H9 (cell line): ENCODE measurements at regions not wholly inside any gene's neighbourhood (a gene's known extent, or its start where the extent isn't known, plus 50 kb on each side); places are given as distances from the start of the nearest gene placed in this dataset.

ENCODE experiments used
- DNase-seq: peaks from one replicate; pipeline ENCODE4 v3.0.0-alpha.2; 2017
- H2AFZ ChIP-seq: one replicate; pipeline ENCODE4 v1.6.1; 2013; ENCODE audit warnings: mild to moderate bottlenecking, low read length, control low read depth, moderate library complexity
- H2AK5ac ChIP-seq: 2 replicates; pipeline ENCODE4 v1.6.1; 2013; ENCODE audit warnings: low read length, control low read depth, mixed read lengths; ENCODE audit not compliant: insufficient read length
- H2BK120ac ChIP-seq: one replicate; pipeline ENCODE4 v1.6.1; 2013; ENCODE audit warnings: low read depth, mild to moderate bottlenecking, low read length, control low read depth, inconsistent platforms; ENCODE audit not compliant: poor library complexity, severe bottlenecking
- H2BK12ac ChIP-seq: 2 replicates; pipeline ENCODE4 v1.6.1; 2013; ENCODE audit warnings: low read length, control low read depth, mixed read lengths, low read depth; ENCODE audit not compliant: insufficient read length
- H2BK15ac ChIP-seq: 2 replicates; pipeline ENCODE4 v1.6.1; 2013; ENCODE audit warnings: low read depth, low read length, control low read depth
- H2BK20ac ChIP-seq: one replicate; pipeline ENCODE4 v1.6.1; 2013; ENCODE audit warnings: low read depth, mild to moderate bottlenecking, low read length, control low read depth, inconsistent platforms; ENCODE audit not compliant: poor library complexity, severe bottlenecking
- H2BK5ac ChIP-seq: 2 replicates; pipeline ENCODE4 v1.6.1; 2013; ENCODE audit warnings: low read length, control low read depth, mixed read lengths; ENCODE audit not compliant: insufficient read length
- H3K14ac ChIP-seq: 2 replicates; pipeline ENCODE4 v1.6.1; 2013; ENCODE audit warnings: low read length, control low read depth; ENCODE audit not compliant: insufficient read depth
- H3K18ac ChIP-seq: 2 replicates; pipeline ENCODE4 v1.6.1; 2013; ENCODE audit warnings: low read depth, mild to moderate bottlenecking, mixed read lengths, low read length, control low read depth; ENCODE audit not compliant: insufficient read length
- H3K23ac ChIP-seq: 2 replicates; pipeline ENCODE4 v1.6.1; 2013; ENCODE audit warnings: low read length, control low read depth, mixed read lengths, low read depth; ENCODE audit not compliant: insufficient read length
- H3K23me2 ChIP-seq: 2 replicates; pipeline ENCODE4 v1.6.1; 2013; ENCODE audit warnings: low read depth, mild to moderate bottlenecking, mixed read lengths, low read length, control low read depth; ENCODE audit not compliant: insufficient read length, poor library complexity, severe bottlenecking
- H3K27ac ChIP-seq: 2 replicates; pipeline ENCODE4 v1.5.1; 2013; ENCODE audit warnings: low read length, control low read depth, mixed read lengths, low read depth; ENCODE audit not compliant: insufficient read length
- H3K27me3 ChIP-seq: 2 replicates; pipeline ENCODE4 v1.6.1; 2013; ENCODE audit warnings: low read length, control low read depth, inconsistent platforms; ENCODE audit not compliant: insufficient read depth
- H3K4ac ChIP-seq: 2 replicates; pipeline ENCODE4 v1.6.1; 2013; ENCODE audit warnings: low read depth, mild to moderate bottlenecking, control low read depth, inconsistent platforms, low read length, moderate library complexity
- H3K4me1 ChIP-seq: 2 replicates; pipeline ENCODE4 v1.6.1; 2013; ENCODE audit warnings: low read length, control low read depth, inconsistent platforms; ENCODE audit not compliant: insufficient read depth
- H3K4me2 ChIP-seq: 2 replicates; pipeline ENCODE4 v1.6.1; 2013; ENCODE audit warnings: low read length, control low read depth, mixed read lengths; ENCODE audit not compliant: insufficient read length, insufficient read depth
- H3K56ac ChIP-seq: 2 replicates; pipeline ENCODE4 v1.6.1; 2013; ENCODE audit warnings: low read depth, mild to moderate bottlenecking, mixed read lengths, low read length, control low read depth; ENCODE audit not compliant: insufficient read length
- H3K79me1 ChIP-seq: 2 replicates; pipeline ENCODE4 v1.6.1; 2013; ENCODE audit warnings: low read depth, mild to moderate bottlenecking, moderate library complexity, low read length, control low read depth, inconsistent platforms; ENCODE audit not compliant: insufficient read depth, poor library complexity, severe bottlenecking
- H3K79me2 ChIP-seq: 2 replicates; pipeline ENCODE4 v1.6.1; 2013; ENCODE audit warnings: low read length, control low read depth, inconsistent platforms; ENCODE audit not compliant: insufficient read depth
- H3K9ac ChIP-seq: 2 replicates; pipeline ENCODE4 v1.6.1; 2013; ENCODE audit warnings: low read length, control low read depth, mixed read lengths; ENCODE audit not compliant: insufficient read length; ENCODE audit errors: extremely low read depth
- H3K9me3 ChIP-seq: one replicate; pipeline ENCODE4 v1.6.1; 2013; ENCODE audit warnings: low read depth, low read length, inconsistent platforms; ENCODE audit not compliant: control insufficient read depth
- H3T11ph ChIP-seq: one replicate; pipeline ENCODE4 v1.6.1; 2013; ENCODE audit warnings: mild to moderate bottlenecking, low read length, control low read depth, inconsistent platforms
- H4K20me1 ChIP-seq: one replicate; pipeline ENCODE4 v1.6.1; 2013; ENCODE audit not compliant: control insufficient read depth, insufficient read length, insufficient read depth
- H4K5ac ChIP-seq: 2 replicates; pipeline ENCODE4 v1.6.1; 2013; ENCODE audit warnings: low read depth, mild to moderate bottlenecking, mixed read lengths, low read length, control low read depth; ENCODE audit not compliant: insufficient read length
- H4K8ac ChIP-seq: replicated peaks from 2 replicates; pipeline ENCODE4 v1.6.1; 2013; ENCODE audit warnings: low read length, control low read depth, mixed read lengths, low read depth; ENCODE audit not compliant: insufficient read length
- H4K91ac ChIP-seq: 2 replicates; pipeline ENCODE4 v1.6.1; 2013; ENCODE audit warnings: low read depth, mild to moderate bottlenecking, moderate library complexity, mixed read lengths, low read length, control low read depth; ENCODE audit not compliant: insufficient read length
- H3K27ac Mint-ChIP-seq, 3 experiments: 2 replicates in 2 of 3; 3 replicates in 1 of 3; pipeline ENCODE4 v1.8.0; 2020 to 2021; ENCODE audit warnings: mixed read lengths in 3 of 3, mild to moderate bottlenecking in 1 of 3, moderate library complexity in 1 of 3
- H3K27me3 Mint-ChIP-seq: 2 replicates; pipeline ENCODE4 v1.8.0; 2021; ENCODE audit warnings: low read depth, mild to moderate bottlenecking, moderate library complexity, mixed read lengths
- H3K36me3 Mint-ChIP-seq, 3 experiments: 2 replicates in 2 of 3; 3 replicates in 1 of 3; pipeline ENCODE4 v1.8.0; 2020 to 2021; ENCODE audit warnings: low read depth in 3 of 3, mixed read lengths in 3 of 3; ENCODE audit not compliant: insufficient read depth in 1 of 3
- H3K4me1 Mint-ChIP-seq, 2 experiments: 2 replicates each; pipeline ENCODE4 v1.8.0; 2020; ENCODE audit warnings: mixed read lengths in 2 of 2
- H3K4me3 Mint-ChIP-seq, 2 experiments: 2 replicates in 1 of 2; 3 replicates in 1 of 2; pipeline ENCODE4 v1.8.0; 2020 to 2021; ENCODE audit warnings: mild to moderate bottlenecking in 2 of 2, mixed read lengths in 2 of 2, moderate library complexity in 1 of 2
- H3K9me3 Mint-ChIP-seq, 2 experiments: 2 replicates in 1 of 2; 3 replicates in 1 of 2; pipeline ENCODE4 v1.8.0; 2020; ENCODE audit warnings: mild to moderate bottlenecking in 2 of 2, mixed read lengths in 2 of 2, moderate library complexity in 1 of 2
- CTCF ChIP-seq: fragments of 200-600 bp; sonication (generic); conservative IDR thresholded peaks from 3 replicates; pipeline ENCODE4 v1.8.0; 2021; ENCODE audit warnings: antibody characterized with exemption, mild to moderate bottlenecking
- WGBS: extraction: QIAGEN DNeasy Blood & Tissue Kit; methylation state at CpG from one replicate; pipeline ENCODE4 v1.1.7; 2013; ENCODE audit warnings: missing lambda C conversion rate, low lambda C conversion rate, mixed read lengths; ENCODE audit not compliant: insufficient read length; ENCODE audit errors: extremely low coverage; 5-methylcytosine and 5-hydroxymethylcytosine counted together

DNA sequence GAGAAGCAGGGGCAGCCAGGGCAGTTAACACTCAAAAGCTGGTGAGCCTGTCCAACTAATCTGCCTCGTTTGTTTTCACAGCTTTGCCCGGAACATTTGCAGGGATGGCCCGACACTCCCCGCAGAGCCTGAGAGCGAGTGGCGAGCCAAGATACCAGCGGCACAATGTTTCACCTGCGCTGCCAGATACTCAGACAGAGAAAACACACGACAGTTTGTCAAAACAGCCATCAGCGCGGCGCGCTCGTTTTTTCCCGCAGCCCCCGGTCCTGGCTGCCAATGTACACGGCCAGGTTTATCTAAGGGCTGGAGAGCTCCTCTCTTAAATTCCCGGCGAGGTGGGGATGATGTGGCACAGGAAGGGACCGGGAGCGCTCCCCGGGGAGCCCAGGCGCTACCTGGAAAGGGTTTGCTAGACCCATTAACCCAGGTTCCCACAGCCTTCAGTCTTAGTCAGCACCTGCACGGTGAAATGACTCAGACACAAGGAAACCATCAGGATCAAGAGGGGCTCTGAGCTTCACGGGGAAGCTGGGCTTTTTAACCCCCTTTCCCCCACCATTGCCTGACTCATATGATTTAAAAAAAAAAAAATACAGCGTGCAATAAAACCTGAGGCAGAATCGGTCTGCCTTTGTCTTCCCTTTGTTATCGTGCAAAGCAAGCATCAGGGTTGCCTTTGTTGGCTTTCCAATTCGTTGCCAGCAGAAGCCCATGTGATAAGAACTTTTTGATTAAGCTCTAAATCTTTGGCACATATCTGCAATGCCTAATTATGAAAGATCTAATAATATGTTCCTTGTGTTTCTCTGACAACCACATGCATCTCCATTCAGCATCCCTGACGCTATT lies 186.2 kb downstream of the EFNB2 start:
- no peak overlapping the region for H2AK5ac ChIP-seq
- no peak overlapping the region for H4K8ac ChIP-seq
- H3K79me1 ChIP-seq = no peaks in the 10 kb centered on the region
- H2BK5ac ChIP-seq = no peak overlapping the region
- H3K36me3 Mint-ChIP-seq = no peaks in the 10 kb centered on the region; a peak in 1 of 7 replicates
- H2BK20ac ChIP-seq = no peak overlapping the region
- no peak overlapping the region for H4K5ac ChIP-seq
- H3K18ac ChIP-seq = no peak overlapping the region
- peak overlapping the region; percentile 19 for H2AFZ ChIP-seq
- H3K56ac ChIP-seq = no peak overlapping the region
- H3K27ac Mint-ChIP-seq = 0 out of 7 replicates have a peak overlapping the region, but pooled peaks of 2 of the 3 experiments have one; percentile 2 to 28
- H3K23ac ChIP-seq = no peak overlapping the region
- peak overlapping the region; percentile 71 to 79 for H3K4me3 Mint-ChIP-seq
- H3K4ac ChIP-seq = no peak overlapping the region
- no peaks in the 10 kb centered on the region for H3K9me3 ChIP-seq
- H3K27me3 ChIP-seq = no peaks in the 10 kb centered on the region
- TF ChIP-seq CTCF = no peak
- H3K27ac ChIP-seq = no peak overlapping the region
- no peak overlapping the region for H2BK15ac ChIP-seq
- H4K91ac ChIP-seq = no peak overlapping the region
- DNase-seq = peak; percentile 56
- H3T11ph ChIP-seq = no peak overlapping the region
- peaks cover 21% of the 10 kb centered on the region for H3K27me3 Mint-ChIP-seq
- peak overlapping the region; percentile 76 for H3K4me2 ChIP-seq
- WGBS = no CpG with 5 or more reads among the region's 30 CpGs
- no peak overlapping the region for H3K9ac ChIP-seq
- no peak overlapping the region for H2BK120ac ChIP-seq
- no peaks in the 10 kb centered on the region; the same call in 1 of the 2 replicates for H3K4me1 ChIP-seq
- H2BK12ac ChIP-seq = no peak overlapping the region
- no peaks in the 10 kb centered on the region for H3K79me2 ChIP-seq
- H3K4me1 Mint-ChIP-seq = peaks cover 32 to 40% of the 10 kb centered on the region in 2 experiments
- H4K20me1 ChIP-seq = no peaks in the 10 kb centered on the region
- H3K9me3 Mint-ChIP-seq = peaks cover 0 to 2% of the 10 kb centered on the region in 2 experiments; a peak in 1 of 5 replicates
- no peak overlapping the region for H3K14ac ChIP-seq
- H3K23me2 ChIP-seq = peaks cover 7% of the 10 kb centered on the region
